ENCODE measurements at regions not wholly inside any gene's neighbourhood (a gene's known extent, or its start where the extent isn't known, plus 50 kb on each side); places are given as distances from the start of the nearest gene placed in this dataset.
"Not testable (repeated sequence)": the region's sequence is repeated elsewhere in the genome, so short reads cannot be mapped to it uniquely, and the experiment has no call there.

DNA sequence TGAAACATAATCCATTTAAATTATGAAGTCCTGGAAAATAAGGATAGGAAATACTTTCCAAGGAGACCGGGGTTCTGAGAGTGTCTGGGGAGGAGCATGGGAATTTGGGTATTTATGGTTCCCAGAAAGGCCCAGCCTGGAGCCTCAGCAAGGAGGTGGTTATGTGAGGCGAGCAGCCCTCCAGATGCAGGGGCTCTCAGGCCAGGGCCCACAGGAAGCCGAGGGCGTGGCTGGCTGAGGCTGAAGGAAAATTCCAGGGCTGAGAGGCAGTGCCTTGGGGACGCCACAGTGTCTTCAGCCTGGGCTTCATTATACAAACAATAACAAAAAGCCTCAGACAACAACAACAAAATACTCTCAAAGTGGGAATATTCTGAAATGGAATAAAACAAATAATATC, 86.9 kb upstream of the SERPINE2 start:
- DNase-seq (ENCODE audit: low spot score in 2 of 2) (no peak), ATAC-seq (no peak)
- Mint-ChIP-seq H3K36me3 (no peaks in the 10 kb centered on the region), H3K9me3 (no peaks in the 10 kb centered on the region), H3K27ac (no peak overlapping the region)

DNA sequence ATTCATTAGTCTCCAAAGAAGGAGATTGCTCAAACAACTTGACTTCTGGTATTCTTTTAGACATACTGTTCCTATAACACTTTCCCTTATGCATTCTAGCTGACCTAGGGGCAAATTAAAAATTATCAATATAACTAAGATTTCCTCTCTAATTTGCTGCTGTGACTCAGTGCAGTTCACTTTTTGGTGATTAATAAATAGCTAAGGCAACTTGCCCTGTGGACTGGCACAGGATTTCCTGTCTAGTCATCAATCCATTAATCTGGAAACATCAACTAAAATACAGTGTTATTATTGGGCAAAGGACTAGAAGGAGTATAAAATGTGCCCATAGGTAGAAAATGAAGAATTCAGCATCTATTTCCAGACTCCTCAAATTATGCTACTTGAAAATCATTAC, 83.5 kb upstream of the SERPINE2 start:
- DNase-seq (ENCODE audit: low spot score in 2 of 2): no peak
- ATAC-seq: no peak
- no peak overlapping the region for H3K27ac Mint-ChIP-seq
- peaks cover 5 to 11% of the 10 kb centered on the region in 2 donors for H3K9me3 Mint-ChIP-seq
- no peaks in the 10 kb centered on the region for H3K36me3 Mint-ChIP-seq

- Mint-ChIP-seq H3K36me3 (no peaks in the 10 kb centered on the region), H3K27ac (no peak overlapping the region), H3K9me3 (peaks cover 5 to 18% of the 10 kb centered on the region in 2 donors)
- DNase-seq (ENCODE audit: low spot score in 2 of 2) (no peak), ATAC-seq (no peak)
These were observed 82.5 kb upstream of the SERPINE2 start for GRCh38 chr2:224121406-224122067.

- Mint-ChIP-seq H3K9me3 (peaks cover 8 to 18% of the 10 kb centered on the region in 2 donors), H3K36me3 (peaks cover 0 to under 1% of the 10 kb centered on the region in 2 donors), H3K27ac (no peak overlapping the region)
- DNase-seq (ENCODE audit: low spot score in 2 of 2) (no peak), ATAC-seq (no peak)
These were observed 81.9 kb upstream of the SERPINE2 start for GRCh38 chr2:224120986-224121385.

- ATAC-seq; H3K27ac Mint-ChIP-seq; DNase-seq (ENCODE audit: low spot score in 2 of 2): not testable (repeated sequence)
- Mint-ChIP-seq H3K9me3 (peaks cover 15 to 22% of the 10 kb centered on the region in 2 donors), H3K36me3 (peaks cover 0 to 11% of the 10 kb centered on the region in 2 donors)
These were observed 80.8 kb upstream of the SERPINE2 start for GRCh38 chr2:224119846-224120245.

- H3K36me3 Mint-ChIP-seq: peaks cover 0 to 11% of the 10 kb centered on the region in 2 donors
- no peak for ATAC-seq
- H3K9me3 Mint-ChIP-seq: peaks cover 19 to 20% of the 10 kb centered on the region in 2 donors
These were observed 75.3 kb upstream of the SERPINE2 start for GRCh38 chr2:224114428-224114827.

DNA sequence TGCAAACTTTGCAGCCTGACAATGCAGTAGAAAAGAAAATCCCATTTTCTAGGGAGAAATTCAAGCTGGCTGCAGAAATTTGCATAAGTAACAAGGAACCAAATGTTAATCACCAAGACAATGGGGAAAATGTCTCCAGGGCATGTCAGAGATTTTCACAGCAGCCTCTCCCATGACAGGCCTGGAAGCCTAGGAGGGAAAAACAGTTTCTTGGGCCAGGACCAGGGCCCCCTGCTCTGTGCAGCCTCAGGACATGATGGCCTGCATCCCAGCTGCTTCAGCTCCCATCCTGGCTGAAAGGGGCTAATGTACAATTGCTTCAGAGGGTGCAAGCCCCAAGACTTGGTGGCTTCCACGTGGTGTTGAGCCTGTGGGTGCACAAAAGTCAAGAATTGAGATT, 74.8 kb upstream of the SERPINE2 start:
- DNase-seq (ENCODE audit: low spot score in 2 of 2); H3K27ac Mint-ChIP-seq; ATAC-seq: not testable (repeated sequence)
- H3K9me3 Mint-ChIP-seq: peaks cover 16 to 20% of the 10 kb centered on the region in 2 donors
- H3K36me3 Mint-ChIP-seq: peaks cover 0 to 11% of the 10 kb centered on the region in 2 donors

More at GRCh38 chr2:224114428-224114827, 75.3 kb upstream of the SERPINE2 start:
- H3K27ac Mint-ChIP-seq: no peak overlapping the region
- no peak for DNase-seq (ENCODE audit: low spot score in 2 of 2)

DNA sequence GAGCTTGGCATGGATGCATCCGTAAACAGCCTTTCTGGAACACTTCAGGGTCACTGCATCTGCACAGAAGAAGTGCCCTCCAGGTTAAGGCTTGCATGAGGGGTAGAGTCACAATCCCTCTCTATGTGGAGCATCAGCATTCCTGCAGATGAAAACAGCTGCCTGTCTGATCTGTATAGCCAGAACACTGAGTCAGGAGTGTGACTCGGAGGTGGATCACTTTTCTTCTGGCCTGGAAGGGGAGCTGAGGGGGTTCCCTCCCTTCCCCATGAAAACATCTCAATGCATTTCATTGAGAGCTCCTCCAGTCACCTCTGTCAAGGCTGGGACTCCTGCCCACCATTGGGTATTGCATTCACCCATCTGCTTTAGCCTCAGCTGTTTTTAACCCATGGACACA, 72.5 kb upstream of the SERPINE2 start:
- no peak for DNase-seq (ENCODE audit: low spot score in 2 of 2)
- H3K36me3 Mint-ChIP-seq: peaks cover 0 to 11% of the 10 kb centered on the region in 2 donors
- H3K9me3 Mint-ChIP-seq: peaks cover 7 to 20% of the 10 kb centered on the region in 2 donors
- ATAC-seq: no peak
- no peak overlapping the region for H3K27ac Mint-ChIP-seq

- Mint-ChIP-seq H3K36me3 (peaks cover 0 to 9% of the 10 kb centered on the region in 2 donors), H3K9me3 (peaks cover 7 to 16% of the 10 kb centered on the region in 2 donors), H3K27ac (no peak overlapping the region)
- ATAC-seq (no peak), DNase-seq (ENCODE audit: low spot score in 2 of 2) (no peak)
These were observed 71.7 kb upstream of the SERPINE2 start for GRCh38 chr2:224110811-224111210.

- peaks cover 3 to 9% of the 10 kb centered on the region in 2 donors for H3K9me3 Mint-ChIP-seq
- ATAC-seq (no peak), DNase-seq (ENCODE audit: low spot score in 2 of 2) (no peak)
- no peaks in the 10 kb centered on the region for H3K36me3 Mint-ChIP-seq
- no peak overlapping the region for H3K27ac Mint-ChIP-seq
These were observed 70.7 kb upstream of the SERPINE2 start for GRCh38 chr2:224109751-224110150.

DNA sequence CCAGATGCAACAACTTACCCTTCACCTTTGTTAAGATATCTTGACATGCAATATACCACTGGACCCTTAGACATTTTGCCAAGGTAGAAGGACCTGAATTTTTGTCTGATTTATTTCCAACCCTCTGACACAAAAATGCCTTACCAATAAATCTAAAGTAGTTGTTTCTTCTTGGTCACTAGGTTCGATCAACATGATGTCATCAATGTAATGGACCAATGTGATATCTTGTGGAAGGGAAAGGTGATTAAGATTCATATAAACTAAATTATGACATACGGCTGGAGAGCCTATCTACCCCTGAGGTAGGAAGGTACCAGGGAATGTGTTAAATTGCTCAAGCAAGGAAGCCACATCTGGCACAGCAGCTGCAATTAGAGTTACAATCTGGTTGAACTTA, 67.7 kb upstream of the SERPINE2 start:
- ATAC-seq (no peak), DNase-seq (ENCODE audit: low spot score in 2 of 2) (no peak)
- Mint-ChIP-seq H3K27ac (no peak overlapping the region), H3K36me3 (no peaks in the 10 kb centered on the region), H3K9me3 (no peaks in the 10 kb centered on the region)

GRCh38 chr2:224104668-224105386, 65.7 kb upstream of the SERPINE2 start:
- Mint-ChIP-seq H3K36me3 (no peaks in the 10 kb centered on the region), H3K9me3 (no peaks in the 10 kb centered on the region), H3K27ac (no peak overlapping the region)
- DNase-seq (ENCODE audit: low spot score in 2 of 2): no peak
- ATAC-seq: no peak

- no peak overlapping the region for H3K27ac Mint-ChIP-seq
- ATAC-seq: no peak
These were observed 64.6 kb upstream of the SERPINE2 start for GRCh38 chr2:224103651-224104050.

GRCh38 chr2:224102991-224103390, 63.9 kb upstream of the SERPINE2 start:
- no peaks in the 10 kb centered on the region for H3K36me3 Mint-ChIP-seq
- H3K9me3 Mint-ChIP-seq: no peaks in the 10 kb centered on the region
- ATAC-seq: no peak
- H3K27ac Mint-ChIP-seq: no peak overlapping the region
- DNase-seq (ENCODE audit: low spot score in 2 of 2): no peak

More at GRCh38 chr2:224103651-224104050, 64.6 kb upstream of the SERPINE2 start:
- Mint-ChIP-seq H3K36me3 (no peaks in the 10 kb centered on the region), H3K9me3 (no peaks in the 10 kb centered on the region)
- DNase-seq (ENCODE audit: low spot score in 2 of 2): no peak

GRCh38 chr2:224101820-224102630, 62.9 kb upstream of the SERPINE2 start:
- no peak for ATAC-seq

DNA sequence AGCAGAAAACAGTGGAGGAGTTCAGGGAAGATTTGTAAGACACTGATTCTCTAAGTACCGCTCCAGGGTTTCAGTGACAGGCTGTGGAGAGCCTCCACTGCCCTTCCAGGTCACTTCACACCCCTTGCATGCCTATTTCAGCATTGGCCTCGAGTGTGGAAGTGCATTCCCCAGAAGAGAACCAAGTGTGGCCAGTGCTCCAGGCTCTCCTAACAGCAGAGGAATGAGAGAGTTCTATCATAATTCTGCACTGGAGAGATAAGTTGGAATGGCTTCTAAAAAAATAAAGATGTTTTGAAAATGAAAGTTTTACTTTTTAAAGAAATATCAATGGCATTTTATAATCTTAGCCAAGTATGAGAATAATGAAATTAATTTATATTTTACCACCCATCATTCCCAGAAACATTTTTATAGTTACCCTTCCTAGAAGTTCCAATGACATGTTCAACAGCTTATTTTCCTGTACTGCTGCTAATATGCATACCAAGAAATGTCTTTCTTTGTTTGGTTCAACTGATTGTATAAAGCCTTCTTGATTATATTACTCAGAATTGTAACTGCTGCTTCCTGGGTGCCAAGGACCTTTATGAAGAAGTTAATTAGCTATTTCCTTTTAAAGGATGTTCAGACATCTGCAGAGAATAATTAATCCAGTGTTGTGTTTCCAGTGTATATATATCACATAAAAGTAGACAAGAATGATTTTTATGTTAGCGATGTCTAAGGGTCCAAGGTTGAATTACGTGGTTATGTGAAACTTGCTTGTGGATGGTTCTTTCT, 61.0 kb upstream of the SERPINE2 start:
- DNase-seq (ENCODE audit: low spot score in 2 of 2): no peak
- ATAC-seq: no peak
- Mint-ChIP-seq H3K9me3 (no peaks in the 10 kb centered on the region), H3K27ac (no peak overlapping the region), H3K36me3 (no peaks in the 10 kb centered on the region)

More at GRCh38 chr2:224101820-224102630, 62.9 kb upstream of the SERPINE2 start:
- Mint-ChIP-seq H3K9me3 (no peaks in the 10 kb centered on the region), H3K36me3 (no peaks in the 10 kb centered on the region), H3K27ac (no peak overlapping the region)
- DNase-seq (ENCODE audit: low spot score in 2 of 2): no peak

Data from activated naive CD4-positive, alpha-beta T cell treated with anti-CD3 and anti-CD28 coated beads, Interleukin-2, amount 50 U/mL, for 72 hours (primary cell).